Hepatocyte (in vitro differentiated cells): ENCODE measurements at regions not wholly inside any gene's neighbourhood (a gene's known extent, or its start where the extent isn't known, plus 50 kb on each side); places are given as distances from the start of the nearest gene placed in this dataset.
"Not testable (repeated sequence)": the region's sequence is repeated elsewhere in the genome, so short reads cannot be mapped to it uniquely, and the experiment has no call there.

Experiments
- DNase-seq: peaks from one replicate; pipeline ENCODE4 v3.0.0-alpha.2; 2016; ENCODE audit warnings: low spot score
- H2AFZ ChIP-seq: fragments of 200-600 bp; sonication (generic); 2 replicates; pipeline ENCODE4 v1.6.0; 2016; ENCODE audit warnings: antibody characterized with exemption, mild to moderate bottlenecking
- H3K27ac ChIP-seq: fragments of 200-600 bp; sonication (generic); 2 replicates; pipeline ENCODE4 v1.5.1; 2016; ENCODE audit warnings: mild to moderate bottlenecking
- H3K27me3 ChIP-seq: fragments of 200-600 bp; sonication (generic); 2 replicates; pipeline ENCODE4 v1.6.1; 2016
- H3K36me3 ChIP-seq: fragments of 200-600 bp; sonication (generic); replicated peaks from 2 replicates; pipeline ENCODE4 v1.5.1; 2016; ENCODE audit warnings: low read depth; ENCODE audit not compliant: insufficient read depth
- H3K4me1 ChIP-seq: fragments of 200-600 bp; sonication (generic); 2 replicates; pipeline ENCODE4 v1.5.1; 2016; ENCODE audit warnings: mild to moderate bottlenecking, moderate library complexity; ENCODE audit not compliant: insufficient read depth
- H3K4me2 ChIP-seq: fragments of 200-600 bp; sonication (generic); 2 replicates; pipeline ENCODE4 v1.6.0; 2016
- H3K4me3 ChIP-seq: fragments of 200-600 bp; sonication (generic); 2 replicates; pipeline ENCODE4 v1.5.1; 2016; ENCODE audit warnings: mild to moderate bottlenecking
- H3K79me2 ChIP-seq: fragments of 200-600 bp; sonication (generic); 2 replicates; pipeline ENCODE4 v1.6.0; 2017; ENCODE audit warnings: mild to moderate bottlenecking
- H3K9me2 ChIP-seq: fragments of 200-600 bp; sonication (generic); replicated peaks from 2 replicates; pipeline ENCODE4 v1.6.0; 2017; ENCODE audit warnings: mild to moderate bottlenecking; ENCODE audit not compliant: insufficient read depth
- H3K9me3 ChIP-seq: fragments of 200-600 bp; sonication (generic); 2 replicates; pipeline ENCODE4 v1.5.1; 2016; ENCODE audit warnings: low read depth, mild to moderate bottlenecking
- H4K20me1 ChIP-seq: fragments of 200-600 bp; sonication (generic); 2 replicates; pipeline ENCODE4 v1.6.0; 2016; ENCODE audit warnings: mild to moderate bottlenecking; ENCODE audit not compliant: insufficient read depth, poor library complexity, severe bottlenecking
- EZH2 ChIP-seq: fragments of 200-600 bp; sonication (generic); IDR thresholded peaks from 2 replicates; pipeline ENCODE4 v1.6.1; 2016; ENCODE audit warnings: antibody characterized with exemption, mild to moderate bottlenecking, borderline replicate concordance
- EZH2phosphoT487 ChIP-seq: fragments of 200-600 bp; sonication (generic); IDR thresholded peaks from one replicate; pipeline ENCODE4 v1.6.1; 2018; ENCODE audit warnings: antibody characterized with exemption, mild to moderate bottlenecking, low read depth, moderate library complexity; ENCODE audit not compliant: unreplicated experiment, severe bottlenecking
- WGBS: methylation state at CpG from one replicate; pipeline ENCODE4 v1.1.6; 2016; ENCODE audit warnings: low lambda C conversion rate; ENCODE audit errors: missing lambda C conversion rate; 5-methylcytosine and 5-hydroxymethylcytosine counted together
- TF ChIP-seq, protein P1 (sequence below): fragments of 200-600 bp; sonication (generic); IDR thresholded peaks from 2 replicates; pipeline ENCODE4 v1.5.1; 2016; ENCODE audit warnings: antibody characterized with exemption, mild to moderate bottlenecking; ENCODE audit not compliant: poor library complexity

DNA sequence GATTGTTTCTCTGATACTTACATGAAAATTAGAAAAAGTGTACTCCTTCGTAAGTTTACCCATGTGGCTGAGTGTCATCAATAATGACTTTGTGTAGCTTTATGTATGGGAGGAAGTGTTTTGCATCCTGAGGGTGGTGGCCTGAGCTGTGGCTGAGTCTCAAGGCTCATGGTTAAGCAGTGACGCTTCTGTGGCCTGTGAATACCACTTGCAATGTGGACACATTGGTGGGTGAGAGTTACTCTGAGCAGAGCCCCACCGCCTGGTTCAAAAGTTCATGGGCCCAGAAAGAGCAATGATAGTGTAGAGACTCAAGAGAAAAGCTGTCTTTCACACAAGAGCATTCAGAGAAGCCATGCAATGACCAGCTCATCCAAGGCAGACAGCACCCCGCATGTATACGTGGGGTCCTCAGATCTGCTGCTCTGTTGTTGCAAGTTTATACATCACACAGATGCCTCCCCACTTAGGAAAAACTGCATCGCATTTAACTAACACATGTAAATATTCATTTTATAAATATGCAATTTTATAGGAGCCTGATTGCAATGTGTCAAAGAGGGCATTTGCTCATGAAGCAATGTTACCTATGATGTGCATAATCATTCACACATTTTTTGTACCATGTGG lies 55.1 kb upstream of the FRMD6 start:
- TF ChIP-seq, protein P1, sequence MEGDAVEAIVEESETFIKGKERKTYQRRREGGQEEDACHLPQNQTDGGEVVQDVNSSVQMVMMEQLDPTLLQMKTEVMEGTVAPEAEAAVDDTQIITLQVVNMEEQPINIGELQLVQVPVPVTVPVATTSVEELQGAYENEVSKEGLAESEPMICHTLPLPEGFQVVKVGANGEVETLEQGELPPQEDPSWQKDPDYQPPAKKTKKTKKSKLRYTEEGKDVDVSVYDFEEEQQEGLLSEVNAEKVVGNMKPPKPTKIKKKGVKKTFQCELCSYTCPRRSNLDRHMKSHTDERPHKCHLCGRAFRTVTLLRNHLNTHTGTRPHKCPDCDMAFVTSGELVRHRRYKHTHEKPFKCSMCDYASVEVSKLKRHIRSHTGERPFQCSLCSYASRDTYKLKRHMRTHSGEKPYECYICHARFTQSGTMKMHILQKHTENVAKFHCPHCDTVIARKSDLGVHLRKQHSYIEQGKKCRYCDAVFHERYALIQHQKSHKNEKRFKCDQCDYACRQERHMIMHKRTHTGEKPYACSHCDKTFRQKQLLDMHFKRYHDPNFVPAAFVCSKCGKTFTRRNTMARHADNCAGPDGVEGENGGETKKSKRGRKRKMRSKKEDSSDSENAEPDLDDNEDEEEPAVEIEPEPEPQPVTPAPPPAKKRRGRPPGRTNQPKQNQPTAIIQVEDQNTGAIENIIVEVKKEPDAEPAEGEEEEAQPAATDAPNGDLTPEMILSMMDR = no peak
- TF ChIP-seq EZH2 = no peak
- TF ChIP-seq EZH2phosphoT487 = no peak
- Histone ChIP-seq H3K4me2 (no peak overlapping the region), H4K20me1 (no peaks in the 10 kb centered on the region), H2AFZ (no peak overlapping the region), H3K9me2 (no peaks in the 10 kb centered on the region), H3K27me3 (no peaks in the 10 kb centered on the region), H3K9me3 (no peaks in the 10 kb centered on the region), H3K27ac (no peak overlapping the region), H3K79me2 (no peaks in the 10 kb centered on the region), H3K4me1 (peaks cover 5% of the 10 kb centered on the region), H3K4me3 (no peak overlapping the region), H3K36me3 (no peaks in the 10 kb centered on the region)
- 92% methylated on average over 6 of the region's 6 CpGs for WGBS
- DNase-seq = no peak

DNA sequence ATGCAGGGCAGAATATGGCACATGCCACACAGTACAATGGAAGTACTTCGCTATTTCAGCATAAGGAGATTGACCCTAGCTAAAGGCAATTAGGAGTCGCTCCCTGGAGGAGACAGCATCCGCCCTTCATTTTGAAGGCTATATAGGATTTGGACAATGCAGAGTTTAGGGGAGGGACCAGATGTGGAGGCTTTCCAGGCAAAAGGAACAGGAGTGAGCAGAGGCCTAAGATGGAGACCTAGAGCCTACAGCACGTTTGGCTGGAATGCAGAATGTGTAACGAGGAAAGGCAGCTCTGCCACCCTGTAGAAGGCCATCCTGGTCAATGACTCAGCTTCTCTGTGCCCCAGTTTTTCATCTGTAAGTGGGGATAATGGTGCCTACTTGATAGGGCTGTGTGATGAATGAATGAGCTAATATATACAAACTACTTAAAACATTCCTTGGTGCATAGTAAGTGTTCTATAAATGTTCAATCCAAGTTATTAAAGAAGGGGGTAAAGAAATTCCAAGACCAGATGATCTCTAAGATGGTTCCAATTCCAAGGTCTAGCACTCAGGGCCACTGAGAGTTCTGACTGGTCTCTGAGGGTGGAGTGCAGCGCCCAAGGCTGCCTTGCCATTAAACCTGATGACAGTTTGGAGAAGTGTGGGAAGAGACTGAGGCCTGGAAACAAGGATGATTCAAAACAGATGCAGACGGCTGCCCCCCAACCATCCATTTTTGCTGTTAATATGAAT lies 54.3 kb upstream of the FRMD6 start:
- no peak overlapping the region for H2AFZ ChIP-seq

DNA sequence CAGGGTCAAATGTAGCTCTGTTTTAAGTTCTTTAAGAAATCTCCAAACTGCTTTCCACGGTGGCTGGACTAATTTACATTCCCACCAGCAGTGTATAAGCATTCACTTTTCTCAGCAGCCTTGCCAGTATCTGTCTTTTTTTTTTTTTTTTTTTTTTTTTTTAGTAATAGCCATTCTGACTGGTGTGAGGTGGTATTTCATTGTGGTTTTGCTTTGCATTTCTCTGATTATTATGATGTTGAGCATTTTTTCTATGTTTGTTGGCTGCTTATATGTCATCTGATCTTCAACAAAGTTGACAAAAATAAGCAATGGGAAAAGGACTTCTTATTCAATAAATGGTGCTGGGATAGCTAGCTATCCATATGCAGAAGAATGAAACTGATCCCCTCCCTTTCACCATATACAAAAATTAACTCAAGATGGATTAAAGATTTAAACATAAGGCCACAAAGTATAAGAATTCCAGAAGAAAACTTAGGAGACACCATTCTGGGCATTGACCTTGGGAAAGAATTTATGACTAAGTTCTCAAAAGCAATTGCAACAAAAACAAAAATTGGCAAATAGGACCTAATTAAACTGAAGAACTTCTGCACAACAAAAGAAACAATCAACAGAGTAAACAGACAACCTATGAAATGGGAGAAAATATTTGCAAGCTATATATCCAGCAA lies 52.6 kb upstream of the FRMD6 start:
- WGBS = 72% methylated on average over 1 of the region's 1 CpG
- not testable (repeated sequence) for H3K36me3 ChIP-seq, H3K27ac ChIP-seq, H3K9me2 ChIP-seq, H3K27me3 ChIP-seq, DNase-seq, H3K4me1 ChIP-seq, H2AFZ ChIP-seq, H3K4me3 ChIP-seq, H4K20me1 ChIP-seq, H3K4me2 ChIP-seq, H3K79me2 ChIP-seq, H3K9me3 ChIP-seq

More for the DNA sequence above, 54.3 kb upstream of the FRMD6 start:
- Histone ChIP-seq H3K36me3 (no peaks in the 10 kb centered on the region), H3K9me3 (no peaks in the 10 kb centered on the region), H3K4me3 (no peak overlapping the region), H3K79me2 (no peaks in the 10 kb centered on the region), H3K4me1 (peaks cover 5% of the 10 kb centered on the region), H4K20me1 (no peaks in the 10 kb centered on the region), H3K27me3 (no peaks in the 10 kb centered on the region), H3K27ac (no peak overlapping the region), H3K9me2 (no peaks in the 10 kb centered on the region), H3K4me2 (no peak overlapping the region)
- TF ChIP-seq, protein P1 = no peak
- WGBS = 82% methylated on average over 7 of the region's 7 CpGs
- no peak for DNase-seq

DNA sequence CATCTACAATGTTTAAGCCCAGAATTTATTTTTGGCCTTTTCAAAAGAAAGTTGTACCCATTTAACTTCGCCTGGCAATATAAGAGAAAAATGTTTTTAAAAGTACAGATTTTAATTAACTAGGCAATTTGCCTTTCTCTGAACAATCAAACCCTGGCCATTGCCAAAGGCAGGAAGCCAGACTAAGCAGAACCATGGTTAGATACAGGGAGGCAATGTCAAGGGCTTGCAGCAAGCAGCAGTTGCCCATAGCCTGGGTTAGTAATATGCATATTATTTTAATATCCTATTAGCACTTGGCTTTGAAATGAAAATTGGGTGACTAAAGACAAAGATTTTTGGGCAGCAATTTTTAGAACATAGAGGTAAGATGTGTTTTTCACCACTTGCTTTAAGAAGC lies 51.1 kb upstream of the FRMD6 start:
- DNase-seq = no peak
- H3K9me2 ChIP-seq = no peaks in the 10 kb centered on the region
- no peak for TF ChIP-seq EZH2
- TF ChIP-seq, protein P1 = no peak
- no peak for TF ChIP-seq EZH2phosphoT487
- H3K4me3 ChIP-seq = no peak overlapping the region
- no peaks in the 10 kb centered on the region for H3K9me3 ChIP-seq
- H2AFZ ChIP-seq = no peak overlapping the region
- peaks cover 10% of the 10 kb centered on the region for H3K4me1 ChIP-seq
- WGBS = 44% methylated on average over 1 of the region's 1 CpG
- H3K36me3 ChIP-seq = no peaks in the 10 kb centered on the region
- H3K27ac ChIP-seq = no peak overlapping the region
- no peak overlapping the region for H3K4me2 ChIP-seq
- H3K79me2 ChIP-seq = no peaks in the 10 kb centered on the region
- H3K27me3 ChIP-seq = no peaks in the 10 kb centered on the region
- H4K20me1 ChIP-seq = no peaks in the 10 kb centered on the region
